ENCODE measurements at regions not wholly inside any gene's neighbourhood (a gene's known extent, or its start where the extent isn't known, plus 50 kb on each side); places are given as distances from the start of the nearest gene placed in this dataset.

- CTCF ChIA-PET, result no interaction called here
- Histone ChIP-seq H3K4me3 (ENCODE audit: low read depth, low read length) (no peak overlapping the region), H3K36me3 (ENCODE audit: control insufficient read depth in 2 of 2, insufficient read depth in 1 of 2, low read length in 2 of 2) (no peaks in the 10 kb centered on the region), H3K9me3 (ENCODE audit: control insufficient read depth, insufficient read depth, low read depth, low read length) (no peaks in the 10 kb centered on the region), H3K4me1 (ENCODE audit: control insufficient read depth, insufficient read depth, low read length) (no peaks in the 10 kb centered on the region), H3K27ac (ENCODE audit: extremely low read depth, low read depth, low read length) (no peak overlapping the region)
- POLR2A ChIA-PET, result no interaction called here
- no peak for TF ChIP-seq RBAK (tag by site-specific recombination; IDR thresholded peaks at IDR 0.05)
- peak; percentile 63 for TF ChIP-seq ATF2 (tag by site-specific recombination; IDR thresholded peaks at IDR 0.05; ENCODE audit: low read depth)
- no peak for TF ChIP-seq GLI2 (tag by site-specific recombination; IDR thresholded peaks at IDR 0.05; ENCODE audit: borderline replicate concordance, low read depth)
Observed at GRCh38 chr16:16817196-16817595, 438.3 kb downstream of the NPIPA7 start.

- Histone ChIP-seq H3K27ac (ENCODE audit: extremely low read depth, low read depth, low read length) (no peak overlapping the region), H3K4me3 (ENCODE audit: low read depth, low read length) (no peak overlapping the region), H3K9me3 (ENCODE audit: control insufficient read depth, insufficient read depth, low read depth, low read length) (no peaks in the 10 kb centered on the region), H3K4me1 (ENCODE audit: control insufficient read depth, insufficient read depth, low read length) (no peaks in the 10 kb centered on the region), H3K36me3 (ENCODE audit: control insufficient read depth in 2 of 2, insufficient read depth in 1 of 2, low read length in 2 of 2) (no peaks in the 10 kb centered on the region)
- POLR2A ChIA-PET, result no interaction called here
- TF ChIP-seq ZNF366 (tag by site-specific recombination; conservative IDR thresholded peaks at IDR 0.05), result no peak
- no peak for TF ChIP-seq ZNF23 (tag by site-specific recombination; IDR thresholded peaks at IDR 0.05; ENCODE audit: borderline replicate concordance)
- TF ChIP-seq ATF2 (tag by site-specific recombination; IDR thresholded peaks at IDR 0.05; ENCODE audit: low read depth), result no peak
- TF ChIP-seq ZBTB6 (tag by site-specific recombination; IDR thresholded peaks at IDR 0.05), result no peak
- TF ChIP-seq ZBTB21 (tag by site-specific recombination; IDR thresholded peaks at IDR 0.05), result no peak
- no peak for TF ChIP-seq ZNF701 (tag by site-specific recombination; IDR thresholded peaks at IDR 0.05)
- no peak for TF ChIP-seq PATZ1 (tag by site-specific recombination; IDR thresholded peaks at IDR 0.05)
- TF ChIP-seq ZNF76 (tag by site-specific recombination; IDR thresholded peaks at IDR 0.05; ENCODE audit: borderline replicate concordance, low read depth), result no peak
- no peak for TF ChIP-seq ZNF777 (tag by site-specific recombination; IDR thresholded peaks at IDR 0.05; ENCODE audit: borderline replicate concordance)
- TF ChIP-seq ZNF837 (tag by site-specific recombination; IDR thresholded peaks at IDR 0.05), result no peak
- TF ChIP-seq GFI1B (tag by site-specific recombination; IDR thresholded peaks at IDR 0.05), result no peak
- TF ChIP-seq ZNF610 (tag by site-specific recombination; IDR thresholded peaks at IDR 0.05; ENCODE audit: borderline replicate concordance), result no peak
- no peak for TF ChIP-seq PRDM10 (tag by site-specific recombination; IDR thresholded peaks at IDR 0.05)
- no peak for TF ChIP-seq ZNF184 (tag by site-specific recombination; IDR thresholded peaks at IDR 0.05)
- TF ChIP-seq ZNF114 (tag by site-specific recombination; IDR thresholded peaks at IDR 0.05), result no peak
- no peak for TF ChIP-seq ZBTB7A (tag by site-specific recombination; IDR thresholded peaks at IDR 0.05; ENCODE audit: low read depth)
- no peak for TF ChIP-seq ZNF169 (tag by site-specific recombination; IDR thresholded peaks at IDR 0.05)
- CTCF ChIA-PET, result no interaction called here
Observed at GRCh38 chr16:16821261-16821660, 442.3 kb downstream of the NPIPA7 start.

Data from HEK293 (cell line).